RWPE2 (cell line): ENCODE measurements at regions not wholly inside any gene's neighbourhood (a gene's known extent, or its start where the extent isn't known, plus 50 kb on each side); places are given as distances from the start of the nearest gene placed in this dataset.
"Not testable (repeated sequence)": the region's sequence is repeated elsewhere in the genome, so short reads cannot be mapped to it uniquely, and the experiment has no call there.

Experiments used
- ATAC-seq: fragments of 200-7000 bp; cut with Tn5 transposase; 3 replicates; pipeline ENCODE4 v1.9.1; 2021; ENCODE audit warnings: low read depth
- DNase-seq: peaks from one replicate; pipeline ENCODE4 v3.0.0-alpha.2; 2020; ENCODE audit warnings: low spot score
- H3K27ac ChIP-seq: fragments of 450-650 bp; 2 replicates; pipeline ENCODE4 v1.5.1; 2017; ENCODE audit warnings: mild to moderate bottlenecking; ENCODE audit not compliant: poor library complexity, severe bottlenecking
- H3K27me3 ChIP-seq: fragments of 250-450 bp; sonication (Bioruptor Pico); 2 replicates; pipeline ENCODE4 v1.5.1; 2021; ENCODE audit warnings: mild to moderate bottlenecking, moderate library complexity; ENCODE audit not compliant: insufficient read depth, poor library complexity, severe bottlenecking
- H3K36me3 ChIP-seq: fragments of 250-450 bp; sonication (Bioruptor Pico); 2 replicates; pipeline ENCODE4 v1.5.1; 2020; ENCODE audit warnings: low read depth, mild to moderate bottlenecking, moderate library complexity
- H3K4me1 ChIP-seq: fragments of 250-450 bp; sonication (Bioruptor Pico); 2 replicates; pipeline ENCODE4 v1.5.1; 2021; ENCODE audit warnings: mild to moderate bottlenecking, moderate library complexity; ENCODE audit not compliant: insufficient read depth, poor library complexity, severe bottlenecking
- H3K4me3 ChIP-seq: fragments of 250-450 bp; sonication (Bioruptor Pico); 2 replicates; pipeline ENCODE4 v1.5.1; 2021; ENCODE audit warnings: mild to moderate bottlenecking, moderate library complexity; ENCODE audit not compliant: severe bottlenecking
- H3K9me3 ChIP-seq: fragments of 250-450 bp; sonication (Bioruptor Pico); 2 replicates; pipeline ENCODE4 v1.5.1; 2021; ENCODE audit warnings: mild to moderate bottlenecking, moderate library complexity; ENCODE audit not compliant: severe bottlenecking
- TF ChIP-seq, protein P1 (sequence below): fragments of 450-650 bp; IDR thresholded peaks from one replicate; pipeline ENCODE4 v1.5.1; 2017; ENCODE audit warnings: mild to moderate bottlenecking, moderate library complexity; ENCODE audit not compliant: poor library complexity, severe bottlenecking

DNA sequence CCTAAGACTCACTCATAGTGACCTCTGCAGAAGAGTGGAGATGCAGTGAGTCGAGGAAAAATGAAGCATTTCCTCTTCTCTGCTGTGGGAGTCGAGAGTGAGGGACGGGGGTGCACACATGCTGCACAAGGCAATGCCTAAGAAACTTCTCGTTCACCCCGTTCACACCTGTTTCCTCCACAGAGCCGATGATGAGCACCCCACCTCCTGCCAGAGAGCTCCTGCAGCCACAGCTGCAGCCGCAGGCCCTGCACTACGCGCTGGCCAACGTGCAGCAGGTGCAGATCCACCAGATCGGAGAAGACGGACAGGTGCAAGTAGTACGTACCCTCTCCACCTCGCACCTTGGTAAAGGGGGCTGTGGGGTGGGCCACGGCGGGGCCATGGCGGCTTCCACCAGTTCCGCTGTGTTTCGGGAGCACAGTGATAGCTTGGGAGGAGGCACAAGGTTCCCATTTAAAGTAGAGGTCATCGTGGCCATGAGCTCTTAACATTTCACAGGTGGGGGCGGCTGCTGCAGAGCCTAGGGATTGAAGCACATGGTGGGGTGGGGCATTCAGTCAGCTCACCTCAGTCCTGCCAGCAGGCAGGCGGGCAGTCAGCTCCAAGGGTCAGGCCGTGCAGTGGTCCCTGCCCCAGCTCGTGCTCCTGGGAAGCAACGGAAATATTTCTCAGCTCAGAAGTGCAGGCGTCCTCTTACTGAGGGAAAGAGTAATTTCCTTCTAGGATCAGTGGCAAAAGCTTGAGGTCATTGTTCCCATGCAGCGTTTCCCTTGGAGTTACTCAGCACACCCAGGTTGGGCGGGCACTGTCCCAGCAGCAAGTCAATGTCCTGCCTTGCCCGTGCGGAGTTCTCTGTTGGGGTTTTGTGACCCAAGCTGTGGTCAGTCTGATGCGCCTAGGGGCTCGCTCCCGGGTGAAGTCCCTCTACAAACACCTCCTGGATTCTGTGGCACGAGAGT, 80.1 kb downstream of the NPIPB11 start:
- not testable (repeated sequence) for H3K4me3 ChIP-seq, DNase-seq, H3K36me3 ChIP-seq, H3K27me3 ChIP-seq, H3K4me1 ChIP-seq, H3K9me3 ChIP-seq, H3K27ac ChIP-seq, ATAC-seq

GRCh38 chr16:29323725-29324124, 82.8 kb downstream of the NPIPB11 start:
- not testable (repeated sequence) for H3K27me3 ChIP-seq, DNase-seq, H3K36me3 ChIP-seq, H3K9me3 ChIP-seq, H3K27ac ChIP-seq, H3K4me3 ChIP-seq, ATAC-seq, H3K4me1 ChIP-seq

DNA sequence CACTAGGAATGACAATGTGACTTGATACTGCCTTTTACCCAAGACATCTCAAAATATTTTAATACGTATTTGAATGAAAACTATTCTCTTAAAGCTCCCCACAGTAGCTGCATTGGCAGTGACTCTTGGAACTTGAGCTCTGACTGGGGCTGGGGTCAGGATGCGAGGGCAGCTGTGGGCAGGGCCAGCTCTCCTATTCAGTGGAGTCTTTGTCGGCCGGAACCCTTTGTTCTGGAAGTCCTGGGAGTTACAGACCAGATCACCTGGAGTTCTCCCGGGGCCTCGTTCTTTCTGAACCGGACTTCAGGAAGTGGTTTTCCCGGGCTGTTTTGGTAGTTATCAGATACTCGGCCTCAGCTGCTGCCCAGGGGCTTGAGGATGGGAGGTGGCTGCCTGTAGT, 84.9 kb downstream of the NPIPB11 start:
- Histone ChIP-seq H3K4me3 (no peak overlapping the region), H3K27me3 (no peaks in the 10 kb centered on the region), H3K36me3 (no peaks in the 10 kb centered on the region), H3K27ac (no peak overlapping the region), H3K9me3 (no peaks in the 10 kb centered on the region), H3K4me1 (no peaks in the 10 kb centered on the region)
- TF ChIP-seq, protein P1, sequence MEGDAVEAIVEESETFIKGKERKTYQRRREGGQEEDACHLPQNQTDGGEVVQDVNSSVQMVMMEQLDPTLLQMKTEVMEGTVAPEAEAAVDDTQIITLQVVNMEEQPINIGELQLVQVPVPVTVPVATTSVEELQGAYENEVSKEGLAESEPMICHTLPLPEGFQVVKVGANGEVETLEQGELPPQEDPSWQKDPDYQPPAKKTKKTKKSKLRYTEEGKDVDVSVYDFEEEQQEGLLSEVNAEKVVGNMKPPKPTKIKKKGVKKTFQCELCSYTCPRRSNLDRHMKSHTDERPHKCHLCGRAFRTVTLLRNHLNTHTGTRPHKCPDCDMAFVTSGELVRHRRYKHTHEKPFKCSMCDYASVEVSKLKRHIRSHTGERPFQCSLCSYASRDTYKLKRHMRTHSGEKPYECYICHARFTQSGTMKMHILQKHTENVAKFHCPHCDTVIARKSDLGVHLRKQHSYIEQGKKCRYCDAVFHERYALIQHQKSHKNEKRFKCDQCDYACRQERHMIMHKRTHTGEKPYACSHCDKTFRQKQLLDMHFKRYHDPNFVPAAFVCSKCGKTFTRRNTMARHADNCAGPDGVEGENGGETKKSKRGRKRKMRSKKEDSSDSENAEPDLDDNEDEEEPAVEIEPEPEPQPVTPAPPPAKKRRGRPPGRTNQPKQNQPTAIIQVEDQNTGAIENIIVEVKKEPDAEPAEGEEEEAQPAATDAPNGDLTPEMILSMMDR: no peak
- ATAC-seq (no peak), DNase-seq (no peak)

- Histone ChIP-seq H3K36me3 (no peaks in the 10 kb centered on the region), H3K4me3 (no peak overlapping the region), H3K27ac (no peak overlapping the region), H3K27me3 (no peaks in the 10 kb centered on the region), H3K9me3 (no peaks in the 10 kb centered on the region), H3K4me1 (no peaks in the 10 kb centered on the region)
- TF ChIP-seq, protein P1: no peak
- ATAC-seq (no peak), DNase-seq (no peak)
Measured at GRCh38 chr16:29321000-29321393, 85.5 kb downstream of the NPIPB11 start.

- Histone ChIP-seq H3K36me3 (no peaks in the 10 kb centered on the region), H3K27me3 (no peaks in the 10 kb centered on the region), H3K27ac (no peak overlapping the region), H3K4me1 (no peaks in the 10 kb centered on the region), H3K4me3 (no peak overlapping the region), H3K9me3 (no peaks in the 10 kb centered on the region)
- DNase-seq (no peak), ATAC-seq (no peak)
- TF ChIP-seq, protein P1: no peak
Measured at GRCh38 chr16:29320274-29320999, 86.1 kb downstream of the NPIPB11 start.
